NCI-H2081 treated with DMSO at 0.1 percent for 48 hours (cell line): ENCODE measurements at regions not wholly inside any gene's neighbourhood (a gene's known extent, or its start where the extent isn't known, plus 50 kb on each side); places are given as distances from the start of the nearest gene placed in this dataset.
"Not testable (repeated sequence)": the region's sequence is repeated elsewhere in the genome, so short reads cannot be mapped to it uniquely, and the experiment has no call there.

Experiments used
- DNase-seq: peaks from one replicate; lab custom pipeline; 2025; lab: John Stamatoyannopoulos, UW

DNA sequence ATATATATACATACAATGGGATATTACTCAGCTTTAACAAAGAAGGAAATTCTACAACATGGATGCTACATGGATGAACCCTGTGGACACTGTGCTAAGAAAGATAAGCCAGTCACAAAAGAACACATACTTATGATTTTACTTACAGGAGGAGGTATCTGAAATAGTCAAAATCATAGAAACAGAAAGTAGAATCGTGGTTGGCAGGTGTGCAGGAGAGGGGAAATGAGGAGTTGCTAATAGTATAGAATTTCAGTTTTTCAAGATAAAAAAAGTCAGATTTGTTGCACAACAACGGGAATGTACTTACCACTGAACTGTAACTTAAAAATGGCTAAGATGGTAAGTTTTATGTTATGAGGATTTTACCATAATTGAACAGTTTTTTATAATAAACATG, 706.3 kb downstream of the TFAP2A start:
- DNase-seq: no peak

GRCh38 chr6:9704989-9705388, 709.9 kb downstream of the TFAP2A start:
- DNase-seq: no peak

DNA sequence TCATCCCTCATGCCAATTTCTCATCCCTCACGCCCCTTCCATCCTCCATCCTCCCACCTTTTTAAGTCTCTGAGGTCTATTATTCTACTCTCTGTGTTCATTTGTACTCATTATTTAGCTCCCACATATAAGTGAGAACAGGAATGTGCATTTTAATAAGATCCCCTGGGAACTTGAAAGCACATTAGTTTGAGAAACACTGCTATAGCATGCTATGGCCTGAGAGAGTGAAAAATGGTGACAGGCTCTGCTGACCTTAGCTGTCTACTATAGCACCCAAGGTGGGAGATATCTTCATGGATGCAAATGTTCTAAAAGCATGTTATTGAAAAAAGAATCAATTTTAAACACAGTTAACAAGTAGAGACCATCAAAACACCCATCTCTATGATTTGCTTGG, 712.0 kb downstream of the TFAP2A start:
- no peak for DNase-seq

DNA sequence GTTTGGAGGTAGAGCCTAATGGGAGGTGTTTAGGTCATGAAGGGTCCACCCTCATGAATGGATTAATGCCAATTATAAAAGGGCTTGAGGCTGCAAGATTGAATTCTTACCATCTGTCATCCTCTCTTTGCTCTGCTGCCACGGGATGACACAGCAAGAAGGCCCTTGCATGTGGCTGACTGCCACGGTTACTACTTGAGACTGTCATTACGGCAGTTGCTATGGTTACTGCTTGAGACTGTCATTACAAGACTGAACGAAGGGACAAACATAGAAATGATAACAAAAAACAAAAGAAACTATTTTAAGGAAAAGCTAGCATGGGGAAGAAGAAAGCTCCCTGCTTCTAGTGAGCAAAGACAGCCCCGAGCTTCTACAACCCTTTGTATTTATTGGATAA, 715.0 kb downstream of the TFAP2A start:
- no peak for DNase-seq

DNA sequence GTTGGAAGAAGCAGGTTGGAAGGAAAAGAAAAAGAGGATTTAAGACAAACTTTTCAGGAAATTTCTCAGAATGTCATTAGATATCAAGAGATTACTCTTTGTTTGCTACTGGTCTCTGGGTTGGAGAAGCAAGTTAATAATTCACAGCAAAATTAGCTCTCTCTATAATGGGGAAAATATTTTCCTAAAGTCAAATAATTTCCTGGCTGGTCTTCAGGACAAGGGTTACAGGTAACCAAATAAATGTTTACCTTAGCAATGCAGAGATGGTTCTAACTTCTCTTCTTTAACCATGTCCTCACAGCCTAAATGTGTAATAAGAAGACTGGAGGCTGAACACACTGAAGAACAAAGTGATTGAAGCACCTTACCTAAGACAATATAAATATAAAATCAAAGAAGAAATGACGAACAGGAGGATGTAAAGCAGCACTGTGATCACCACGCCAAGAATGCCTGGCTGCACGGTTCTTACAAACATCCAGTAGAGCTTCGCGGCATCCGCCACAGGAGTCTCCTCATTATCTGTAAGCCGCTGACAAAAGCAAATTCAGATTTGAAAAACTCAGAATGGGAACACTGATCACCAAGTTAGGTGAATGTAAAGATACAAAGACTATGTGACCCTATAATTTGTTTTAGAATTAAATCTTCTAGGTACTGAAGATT, 717.5 kb downstream of the TFAP2A start:
- no peak for DNase-seq

- DNase-seq: no peak
Measured at GRCh38 chr6:9690388-9690787, 724.5 kb downstream of the TFAP2A start.

GRCh38 chr6:9680727-9681126, 734.1 kb downstream of the TFAP2A start:
- not testable (repeated sequence) for DNase-seq

GRCh38 chr6:9675122-9675521, 739.8 kb downstream of the TFAP2A start:
- DNase-seq: no peak

DNA sequence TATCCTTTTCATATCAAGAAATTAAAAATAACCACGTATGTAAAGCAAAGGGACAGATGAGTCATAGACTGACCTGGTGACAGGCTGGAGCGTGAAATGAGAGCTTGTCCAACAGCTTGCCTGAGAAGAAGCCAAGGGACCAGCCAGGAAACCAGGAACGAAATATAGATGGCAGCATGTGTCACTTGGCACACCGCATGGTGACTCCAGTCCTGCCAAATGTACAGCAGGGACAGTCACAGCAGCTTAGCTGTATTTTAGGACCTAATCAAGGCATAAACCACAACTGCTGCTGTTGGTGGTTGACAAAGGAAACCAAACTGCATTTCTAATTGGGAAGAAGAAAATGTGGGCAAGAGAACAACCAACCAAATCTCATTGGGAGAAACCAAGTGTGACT, 755.0 kb downstream of the TFAP2A start:
- DNase-seq: no peak

- no peak for DNase-seq
Measured at GRCh38 chr6:9657994-9658393, 756.9 kb downstream of the TFAP2A start.

DNA sequence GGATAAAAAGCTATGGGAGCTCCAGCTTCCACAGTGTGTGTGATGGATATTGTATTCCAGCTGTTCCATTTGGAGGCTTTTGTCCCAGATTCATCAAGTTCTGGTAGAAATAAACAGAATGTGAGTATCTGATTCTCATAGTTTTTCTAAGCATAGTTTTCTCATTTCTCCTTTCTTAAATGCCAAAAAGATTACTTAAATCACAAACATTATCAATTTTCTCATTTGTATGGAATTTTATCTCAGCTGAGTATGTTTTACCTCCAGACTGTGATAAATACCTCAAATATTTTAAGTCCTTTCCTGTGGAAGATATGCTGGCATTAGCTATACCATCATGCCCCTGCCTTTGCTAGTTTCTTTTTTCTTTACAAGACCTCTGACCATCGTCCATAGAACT, 767.3 kb downstream of the TFAP2A start:
- no peak for DNase-seq

GRCh38 chr6:9647071-9647445, 767.8 kb downstream of the TFAP2A start:
- no peak for DNase-seq

- DNase-seq: no peak
Measured at GRCh38 chr6:9646342-9647070, 768.4 kb downstream of the TFAP2A start.

DNA sequence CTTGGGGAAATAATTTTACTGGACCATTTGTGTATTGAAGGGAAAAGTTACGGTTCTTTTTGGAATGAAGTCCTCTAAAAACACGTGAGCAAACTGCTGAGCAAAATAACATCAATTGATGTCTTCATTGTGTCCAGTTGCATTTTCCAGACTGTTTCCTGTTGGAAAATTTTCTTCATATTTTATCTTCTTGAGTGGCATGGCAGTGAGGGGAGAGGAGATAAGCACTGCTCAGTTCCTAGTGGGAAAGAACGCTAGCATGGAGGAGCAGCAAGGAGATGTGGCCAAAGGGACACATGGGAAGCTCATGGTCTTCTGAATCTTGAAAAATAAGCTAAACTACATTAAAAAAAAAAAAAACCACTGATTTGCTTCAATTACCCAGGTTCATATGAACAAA, 776.0 kb downstream of the TFAP2A start:
- DNase-seq: no peak

DNA sequence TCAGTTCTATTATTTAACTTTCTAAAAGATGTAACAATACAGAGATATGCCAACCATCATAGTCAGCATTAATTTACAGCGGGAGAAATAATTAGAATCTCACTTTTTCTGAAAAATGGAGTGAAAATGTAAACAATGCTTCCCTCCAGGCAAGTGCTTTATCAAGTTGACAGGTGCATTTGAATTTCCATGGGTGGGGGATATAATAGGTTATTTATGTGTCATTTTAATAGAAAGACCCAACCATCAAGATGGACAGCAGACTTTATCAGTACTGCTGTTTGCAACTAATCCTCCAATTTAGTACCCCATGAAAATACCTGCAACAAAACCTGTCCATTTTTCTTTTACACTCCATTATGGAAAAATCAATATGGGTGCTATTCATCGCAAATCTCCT, 780.1 kb downstream of the TFAP2A start:
- DNase-seq: no peak

DNA sequence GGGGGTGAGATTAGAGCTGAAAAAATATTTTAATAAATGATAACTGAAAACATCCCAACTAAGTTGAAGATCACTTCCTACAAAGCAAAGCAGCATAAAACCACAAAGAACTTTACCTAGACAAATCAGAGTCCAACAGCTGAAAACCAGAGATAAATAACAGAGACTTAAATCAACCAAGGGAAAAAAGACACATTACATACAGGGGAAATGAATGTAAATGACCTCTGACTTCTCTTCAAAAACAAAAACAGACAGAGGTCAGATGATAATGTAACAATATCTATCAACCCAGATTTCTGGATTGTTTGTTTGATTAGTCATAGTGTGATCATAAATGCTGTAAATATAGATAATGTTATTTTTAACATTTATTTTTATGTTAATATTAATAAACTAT, 782.8 kb downstream of the TFAP2A start:
- DNase-seq: no peak

GRCh38 chr6:9628819-9629218, 786.1 kb downstream of the TFAP2A start:
- DNase-seq: no peak

GRCh38 chr6:9627916-9628315, 787.0 kb downstream of the TFAP2A start:
- DNase-seq: no peak

DNA sequence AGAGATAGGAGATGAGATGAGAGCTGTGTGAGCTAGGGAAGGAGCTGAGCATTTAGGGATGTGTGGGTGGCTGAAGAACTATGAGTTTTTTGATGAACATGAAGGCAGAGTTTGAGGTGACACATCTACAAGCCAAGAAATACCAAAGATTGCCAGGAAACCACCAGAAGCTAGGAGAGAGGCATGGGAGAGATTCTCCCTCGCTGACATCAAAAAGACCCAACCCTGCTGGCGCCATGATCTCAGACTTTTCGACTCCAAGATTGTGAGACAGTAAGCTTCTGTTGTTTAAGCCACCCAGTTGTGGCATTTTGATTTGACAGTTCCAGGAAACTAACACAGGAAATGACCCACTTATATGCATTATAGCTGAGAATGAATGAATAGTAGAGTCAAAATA, 790.9 kb downstream of the TFAP2A start:
- no peak for DNase-seq

DNA sequence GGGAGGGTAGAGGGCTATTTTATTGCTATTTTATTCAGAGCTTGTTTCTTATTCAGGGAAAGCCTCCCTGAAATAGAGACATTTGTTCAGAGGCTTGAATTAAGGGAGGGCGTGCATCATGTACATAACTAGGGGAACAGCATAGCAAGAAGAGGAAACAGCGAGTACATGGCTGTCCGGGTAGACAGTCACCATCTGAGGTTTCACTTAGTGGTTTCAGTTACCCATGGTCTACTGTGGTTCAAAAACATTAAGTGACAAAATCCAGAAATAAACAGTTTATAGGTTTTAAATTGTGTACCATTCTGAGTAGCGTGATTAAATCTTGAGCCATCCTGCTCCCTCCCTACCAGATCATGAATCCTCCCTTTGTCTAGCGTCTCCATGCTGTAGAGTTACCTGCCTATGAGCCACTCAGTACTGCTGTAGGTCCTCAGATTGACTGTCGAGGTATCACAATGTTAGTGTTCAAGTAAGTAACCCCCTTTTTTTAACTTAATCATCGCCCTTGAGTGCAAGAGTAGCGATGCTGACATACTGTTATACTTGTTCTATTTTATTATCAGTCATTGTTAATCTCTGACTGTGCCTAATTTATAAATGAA, 791.5 kb downstream of the TFAP2A start:
- DNase-seq: no peak

DNA sequence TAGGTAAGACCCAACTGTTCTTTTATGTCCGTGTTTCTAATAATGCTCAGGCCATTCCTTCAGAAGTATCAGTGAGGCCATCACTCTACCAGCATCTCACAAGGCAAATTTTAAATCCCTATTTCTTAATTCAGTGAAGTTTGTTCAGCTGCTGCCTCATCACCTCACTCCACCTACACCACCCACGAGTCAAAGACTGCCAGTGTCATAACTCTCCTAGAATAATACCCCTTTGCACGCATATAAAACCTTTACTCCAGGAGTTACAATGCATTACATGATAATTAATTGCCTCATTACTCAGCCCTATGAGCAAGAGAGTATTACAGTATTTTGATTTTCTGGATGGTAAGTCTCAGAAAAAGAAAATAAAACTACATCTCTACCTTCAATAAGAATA, 793.6 kb downstream of the TFAP2A start:
- DNase-seq: no peak

DNA sequence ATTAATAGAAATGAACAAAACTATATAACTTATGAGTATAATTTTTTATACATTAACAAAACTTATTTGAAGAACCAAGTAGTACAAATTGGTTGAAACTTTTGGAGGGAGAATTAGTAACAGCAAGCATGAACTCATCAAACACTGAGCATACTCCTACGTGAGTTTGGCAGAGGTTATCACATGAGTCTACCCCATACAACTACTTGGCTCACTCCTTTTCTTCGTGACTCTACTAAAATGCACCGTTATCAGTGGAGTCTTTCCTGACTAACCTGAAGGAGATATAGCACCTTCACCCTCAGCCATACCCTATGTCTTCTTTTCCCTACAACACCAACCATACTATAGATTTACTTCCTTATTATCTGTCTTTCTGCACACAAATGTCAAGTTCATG, 794.2 kb downstream of the TFAP2A start:
- DNase-seq: no peak

DNA sequence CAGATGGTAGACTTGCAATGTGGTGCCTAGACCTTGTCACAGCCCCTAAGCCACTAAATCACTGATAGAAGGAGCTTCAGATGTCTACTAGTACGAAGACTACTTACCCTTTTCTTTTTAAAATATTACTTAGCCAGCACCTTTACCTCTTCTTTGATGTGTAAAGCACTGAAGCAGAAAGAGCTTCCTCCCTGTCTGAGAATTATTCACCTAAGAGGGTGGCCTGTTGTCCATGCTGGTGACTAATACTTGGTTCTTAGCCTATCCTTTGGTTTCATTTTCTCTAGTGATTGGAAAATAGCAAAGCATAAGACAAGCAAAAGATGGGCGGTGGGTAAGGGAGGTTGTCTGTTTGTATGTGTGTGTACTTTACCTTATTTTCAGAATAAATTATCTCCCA, 794.6 kb downstream of the TFAP2A start:
- DNase-seq: no peak

DNA sequence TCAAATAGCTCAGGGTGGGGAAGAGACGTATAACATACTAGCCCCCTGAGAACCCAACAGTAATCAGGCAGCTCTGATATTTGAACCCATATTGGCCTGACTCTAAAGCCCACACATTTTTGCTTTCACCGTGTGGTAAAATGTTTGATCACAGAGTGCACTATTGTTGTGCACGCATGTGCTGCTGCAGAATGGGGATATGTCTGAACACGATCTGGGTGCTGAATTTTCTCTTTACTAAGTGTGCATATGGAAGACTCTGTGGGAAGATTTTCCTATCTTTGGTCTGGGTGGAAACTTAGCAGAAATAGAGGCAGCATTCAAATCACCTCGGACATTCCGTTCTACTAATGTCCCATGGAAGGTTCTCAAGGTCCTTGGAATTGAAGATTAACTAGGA, 800.1 kb downstream of the TFAP2A start:
- no peak for DNase-seq
